ENCODE measurements at regions not wholly inside any gene's neighbourhood (a gene's known extent, or its start where the extent isn't known, plus 50 kb on each side); places are given as distances from the start of the nearest gene placed in this dataset.
A peak's percentile ranks its signal among the peaks of the same experiment; 100 is the strongest.

- H3K36me3 Mint-ChIP-seq (ENCODE audit: insufficient read depth, unreplicated experiment) = no peaks in the 10 kb centered on the region
- no peak overlapping the region for H3K4me3 Mint-ChIP-seq (ENCODE audit: unreplicated experiment)
- H3K27me3 Mint-ChIP-seq (ENCODE audit: insufficient read depth, unreplicated experiment) = no peaks in the 10 kb centered on the region
- intact Hi-C loops (cut with micrococcal nuclease) = no loop called here
- TF ChIP-seq CTCF (IDR thresholded peaks at IDR 0.05; ENCODE audit: unreplicated experiment) = no peak
- H3K9me3 Mint-ChIP-seq (ENCODE audit: unreplicated experiment) = peaks cover 19% of the 10 kb centered on the region
- CTCF ChIA-PET = no interaction called here
- H3K4me1 Mint-ChIP-seq (ENCODE audit: insufficient read depth, unreplicated experiment) = no peaks in the 10 kb centered on the region
- BruUV-seq (replicated peaks) = no TSS peak
- POLR2A ChIA-PET = no interaction called here
- H3K27ac Mint-ChIP-seq (ENCODE audit: low read depth, unreplicated experiment) = no peak overlapping the region
- DNase-seq (ENCODE audit: unreplicated experiment) = no peak
These were observed 772.8 kb upstream of the GJE1 start for GRCh38 chr6:141359953-141360352.

- no peak for DNase-seq (ENCODE audit: unreplicated experiment)
- POLR2A ChIA-PET = no interaction called here
- Mint-ChIP-seq H3K27me3 (ENCODE audit: insufficient read depth, unreplicated experiment) (no peaks in the 10 kb centered on the region), H3K4me3 (ENCODE audit: unreplicated experiment) (no peak overlapping the region), H3K27ac (ENCODE audit: low read depth, unreplicated experiment) (no peak overlapping the region), H3K36me3 (ENCODE audit: insufficient read depth, unreplicated experiment) (no peaks in the 10 kb centered on the region), H3K4me1 (ENCODE audit: insufficient read depth, unreplicated experiment) (no peaks in the 10 kb centered on the region), H3K9me3 (ENCODE audit: unreplicated experiment) (peaks cover 19% of the 10 kb centered on the region)
- intact Hi-C loops (cut with micrococcal nuclease) = no loop called here
- no peak for TF ChIP-seq CTCF (IDR thresholded peaks at IDR 0.05; ENCODE audit: unreplicated experiment)
- no TSS peak for BruUV-seq (replicated peaks)
- CTCF ChIA-PET = interaction anchor here (0.7 kb wide), 1 partner anchor 266 kb away, joined by 3 read pairs; no protein-coding TSS in a partner anchor
These were observed 778.4 kb upstream of the GJE1 start for GRCh38 chr6:141354191-141354955.

DNA sequence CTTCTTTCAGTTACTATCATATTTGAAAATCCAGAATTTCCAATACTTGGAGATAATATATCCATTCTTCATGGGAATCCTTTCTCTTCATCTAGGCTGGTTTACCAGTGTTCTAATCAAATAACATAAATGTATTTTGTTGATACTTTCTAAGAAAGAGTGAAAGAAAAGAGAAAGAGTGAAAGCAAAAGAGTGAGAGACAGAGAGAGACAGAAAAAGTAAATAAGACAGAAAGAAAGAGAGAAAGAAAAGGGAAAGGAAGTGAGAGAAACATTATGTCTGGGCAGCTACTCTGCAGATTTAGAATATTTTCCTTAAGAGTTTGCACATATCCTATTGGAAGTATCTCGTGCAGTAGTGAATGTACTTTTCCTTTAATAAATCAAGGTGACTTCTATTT is 781.0 kb upstream of the GJE1 start:
- Mint-ChIP-seq H3K4me3 (ENCODE audit: unreplicated experiment) (no peak overlapping the region), H3K4me1 (ENCODE audit: insufficient read depth, unreplicated experiment) (no peaks in the 10 kb centered on the region), H3K27me3 (ENCODE audit: insufficient read depth, unreplicated experiment) (no peaks in the 10 kb centered on the region), H3K9me3 (ENCODE audit: unreplicated experiment) (peaks cover 3% of the 10 kb centered on the region), H3K27ac (ENCODE audit: low read depth, unreplicated experiment) (peak overlapping the region; percentile 67), H3K36me3 (ENCODE audit: insufficient read depth, unreplicated experiment) (no peaks in the 10 kb centered on the region)
- DNase-seq (ENCODE audit: unreplicated experiment) = no peak
- ChIA-PET CTCF (no interaction called here), POLR2A (interaction anchor here (1.0 kb wide), 1 partner anchor 305 kb away, joined by 3 read pairs; no protein-coding TSS in a partner anchor)
- intact Hi-C loops (cut with micrococcal nuclease) = no loop called here
- TF ChIP-seq CTCF (IDR thresholded peaks at IDR 0.05; ENCODE audit: unreplicated experiment) = no peak
- no TSS peak for BruUV-seq (replicated peaks)

DNA sequence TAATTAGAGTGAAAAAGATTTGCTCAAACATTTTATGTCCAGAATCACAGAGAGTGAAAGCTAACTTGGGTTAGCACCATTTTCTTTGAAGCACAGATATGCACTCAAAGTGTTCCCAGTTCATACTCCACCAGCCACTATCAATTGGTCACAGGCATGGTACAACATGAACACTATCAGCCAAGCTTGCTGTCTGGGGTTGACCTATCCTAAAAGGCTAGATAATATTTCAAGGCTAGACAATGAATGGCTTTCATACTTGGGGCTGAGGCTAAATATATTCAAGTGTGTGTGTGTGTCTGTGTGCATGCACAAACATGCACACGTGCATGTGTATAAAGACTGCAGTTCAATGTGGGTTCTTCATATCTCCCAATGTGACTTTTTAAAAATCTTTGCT is 783.0 kb upstream of the GJE1 start:
- no peak for TF ChIP-seq CTCF (IDR thresholded peaks at IDR 0.05; ENCODE audit: unreplicated experiment)
- Mint-ChIP-seq H3K27me3 (ENCODE audit: insufficient read depth, unreplicated experiment) (no peaks in the 10 kb centered on the region), H3K27ac (ENCODE audit: low read depth, unreplicated experiment) (no peak overlapping the region), H3K4me1 (ENCODE audit: insufficient read depth, unreplicated experiment) (no peaks in the 10 kb centered on the region), H3K4me3 (ENCODE audit: unreplicated experiment) (no peak overlapping the region), H3K9me3 (ENCODE audit: unreplicated experiment) (peaks cover 7% of the 10 kb centered on the region), H3K36me3 (ENCODE audit: insufficient read depth, unreplicated experiment) (no peaks in the 10 kb centered on the region)
- intact Hi-C loops (cut with micrococcal nuclease) = no loop called here
- BruUV-seq (replicated peaks) = no TSS peak
- ChIA-PET CTCF (no interaction called here), POLR2A (interaction anchor here (0.6 kb wide), 1 partner anchor 33 kb away, joined by 4 read pairs; no protein-coding TSS in a partner anchor)
- DNase-seq (ENCODE audit: unreplicated experiment) = no peak

All from MCF 10A (cell line).